A673 (cell line): ENCODE measurements at regions not wholly inside any gene's neighbourhood (a gene's known extent, or its start where the extent isn't known, plus 50 kb on each side); places are given as distances from the start of the nearest gene placed in this dataset.

Experiments used
- EZH2 ChIP-seq: fragments of 200-600 bp; sonication (generic); IDR thresholded peaks from 2 replicates; pipeline ENCODE4 v1.6.1; 2017; ENCODE audit warnings: borderline replicate concordance, low read depth, mild to moderate bottlenecking, mixed read lengths, antibody characterized with exemption, low read length; ENCODE audit not compliant: poor library complexity, severe bottlenecking
- TF ChIP-seq, protein P1 (sequence below): fragments of 300-800, 200-600 bp; sonication (generic); conservative IDR thresholded peaks from 2 replicates; pipeline ENCODE4 v1.5.1; 2017; ENCODE audit warnings: low read depth, mild to moderate bottlenecking, antibody characterized with exemption, low read length, moderate library complexity, mixed read lengths

DNA sequence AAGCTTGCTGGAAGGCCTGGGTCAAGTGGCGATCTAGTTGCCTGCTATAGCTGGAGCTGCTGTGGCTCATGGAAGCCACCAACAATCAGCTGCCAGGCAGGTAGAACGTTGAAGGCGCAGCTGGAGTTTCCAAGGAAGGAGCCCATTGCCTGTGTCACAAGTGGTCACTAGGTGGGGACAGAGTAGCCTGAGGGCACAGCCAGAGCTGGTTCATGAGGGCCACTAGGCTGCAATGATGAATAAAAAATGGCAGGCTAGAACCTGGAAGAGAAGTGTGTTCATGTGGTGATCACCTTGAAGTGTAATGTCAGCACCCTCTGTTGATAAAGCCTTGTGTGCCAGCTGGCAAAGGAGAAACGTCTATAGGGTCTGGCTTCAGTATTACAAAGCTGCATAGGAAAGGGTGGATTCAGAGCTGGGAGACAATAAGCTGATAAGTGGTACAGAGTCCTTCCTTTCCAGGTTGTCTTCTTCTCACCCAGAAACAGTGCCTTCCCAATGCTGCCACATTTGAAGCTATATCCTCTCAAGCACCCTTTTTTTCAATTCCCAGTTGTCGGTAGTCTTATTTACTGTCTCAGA is 165.8 kb downstream of the EMP1 start:
- TF ChIP-seq, protein P1, sequence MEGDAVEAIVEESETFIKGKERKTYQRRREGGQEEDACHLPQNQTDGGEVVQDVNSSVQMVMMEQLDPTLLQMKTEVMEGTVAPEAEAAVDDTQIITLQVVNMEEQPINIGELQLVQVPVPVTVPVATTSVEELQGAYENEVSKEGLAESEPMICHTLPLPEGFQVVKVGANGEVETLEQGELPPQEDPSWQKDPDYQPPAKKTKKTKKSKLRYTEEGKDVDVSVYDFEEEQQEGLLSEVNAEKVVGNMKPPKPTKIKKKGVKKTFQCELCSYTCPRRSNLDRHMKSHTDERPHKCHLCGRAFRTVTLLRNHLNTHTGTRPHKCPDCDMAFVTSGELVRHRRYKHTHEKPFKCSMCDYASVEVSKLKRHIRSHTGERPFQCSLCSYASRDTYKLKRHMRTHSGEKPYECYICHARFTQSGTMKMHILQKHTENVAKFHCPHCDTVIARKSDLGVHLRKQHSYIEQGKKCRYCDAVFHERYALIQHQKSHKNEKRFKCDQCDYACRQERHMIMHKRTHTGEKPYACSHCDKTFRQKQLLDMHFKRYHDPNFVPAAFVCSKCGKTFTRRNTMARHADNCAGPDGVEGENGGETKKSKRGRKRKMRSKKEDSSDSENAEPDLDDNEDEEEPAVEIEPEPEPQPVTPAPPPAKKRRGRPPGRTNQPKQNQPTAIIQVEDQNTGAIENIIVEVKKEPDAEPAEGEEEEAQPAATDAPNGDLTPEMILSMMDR = peak; percentile 96
- no peak for TF ChIP-seq EZH2
